AG09309 (cell line): ENCODE measurements at regions not wholly inside any gene's neighbourhood (a gene's known extent, or its start where the extent isn't known, plus 50 kb on each side); places are given as distances from the start of the nearest gene placed in this dataset.

ENCODE experiments used
- DNase-seq: peaks from one replicate; pipeline ENCODE4 v3.0.0-alpha.2; 2010; ENCODE audit warnings: low read depth
- H3K4me3 ChIP-seq: 2 replicates; pipeline ENCODE4 v1.5.1; 2011; ENCODE audit warnings: mild to moderate bottlenecking, low read depth, low read length, moderate library complexity; ENCODE audit not compliant: control insufficient read depth
- CTCF ChIP-seq: IDR thresholded peaks from 2 replicates; pipeline ENCODE4 v1.5.1; 2011; ENCODE audit warnings: mild to moderate bottlenecking, low read depth, low read length, inconsistent platforms; ENCODE audit not compliant: insufficient read depth, control insufficient read depth; ENCODE audit errors: missing control alignments

GRCh38 chrX:38864165-38864564 lies 62.9 kb downstream of the MID1IP1 start:
- no peak for TF ChIP-seq CTCF

GRCh38 chrX:38868321-38868720 lies 67.1 kb downstream of the MID1IP1 start:
- no peak overlapping the region for H3K4me3 ChIP-seq
- no peak for TF ChIP-seq CTCF
- no peak for DNase-seq

More at GRCh38 chrX:38864165-38864564, 62.9 kb downstream of the MID1IP1 start:
- H3K4me3 ChIP-seq, result no peak overlapping the region
- DNase-seq, result peak; percentile 8

- no peak for DNase-seq
- no peak overlapping the region for H3K4me3 ChIP-seq
- TF ChIP-seq CTCF, result no peak
Observed at GRCh38 chrX:38868941-38869401, 67.7 kb downstream of the MID1IP1 start.

- DNase-seq, result no peak
- no peak for TF ChIP-seq CTCF
- no peak overlapping the region for H3K4me3 ChIP-seq
Observed at GRCh38 chrX:38870361-38870895, 69.2 kb downstream of the MID1IP1 start.

- DNase-seq, result no peak
- no peak overlapping the region for H3K4me3 ChIP-seq
- TF ChIP-seq CTCF, result no peak
Observed at GRCh38 chrX:38871129-38872029, 70.1 kb downstream of the MID1IP1 start.

- no peak overlapping the region for H3K4me3 ChIP-seq
- no peak for TF ChIP-seq CTCF
- DNase-seq, result no peak
Observed at GRCh38 chrX:38877366-38877765, 76.1 kb downstream of the MID1IP1 start.
